ENCODE measurements at regions not wholly inside any gene's neighbourhood (a gene's known extent, or its start where the extent isn't known, plus 50 kb on each side); places are given as distances from the start of the nearest gene placed in this dataset.

DNA sequence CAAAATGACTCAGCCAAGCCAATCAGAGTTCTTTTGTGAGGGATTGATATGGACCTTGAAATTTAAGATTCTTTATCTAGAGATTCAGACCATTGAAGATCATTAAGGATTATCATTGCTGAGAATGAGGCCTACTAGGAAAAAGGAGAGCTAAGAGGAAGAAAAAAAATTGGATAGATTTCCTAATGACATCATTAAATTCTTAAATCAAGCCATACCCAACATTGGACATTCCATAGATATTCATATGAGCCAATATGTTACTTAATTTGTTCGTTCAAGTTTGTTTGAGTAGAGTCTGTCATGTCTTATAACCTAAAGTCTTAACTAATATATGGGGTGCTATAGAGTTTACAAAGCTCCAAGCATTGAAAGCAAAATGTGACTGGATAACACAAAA is 727.9 kb upstream of the SEMA6A start:
- TF ChIP-seq CTCF (IDR thresholded peaks at IDR 0.05; ENCODE audit: low read depth, low read length) (no peak), EZH2phosphoT487 (IDR thresholded peaks at IDR 0.05; ENCODE audit: low read depth) (no peak)

All from OCI-LY3 (cell line).